ENCODE measurements at regions not wholly inside any gene's neighbourhood (a gene's known extent, or its start where the extent isn't known, plus 50 kb on each side); places are given as distances from the start of the nearest gene placed in this dataset.

GRCh38 chr4:139611391-139611790, 54.2 kb upstream of the MGST2 start:
- no peaks in the 10 kb centered on the region for H3F3A ChIP-seq (ENCODE audit: insufficient read depth, low read length)
- H3K4me1 ChIP-seq (ENCODE audit: insufficient read depth, low read length, severe bottlenecking) = peaks cover 7% of the 10 kb centered on the region
- H3K9me3 ChIP-seq (ENCODE audit: low read length) = no peaks in the 10 kb centered on the region
- no peak overlapping the region for H3K27ac ChIP-seq (ENCODE audit: low read depth, low read length, poor library complexity, severe bottlenecking)
- H3K4me2 ChIP-seq (ENCODE audit: low read length) = no peak overlapping the region
- TF ChIP-seq EZH2 (IDR thresholded peaks at IDR 0.05; ENCODE audit: borderline replicate concordance, low read length) = no peak
- TF ChIP-seq, protein P1, sequence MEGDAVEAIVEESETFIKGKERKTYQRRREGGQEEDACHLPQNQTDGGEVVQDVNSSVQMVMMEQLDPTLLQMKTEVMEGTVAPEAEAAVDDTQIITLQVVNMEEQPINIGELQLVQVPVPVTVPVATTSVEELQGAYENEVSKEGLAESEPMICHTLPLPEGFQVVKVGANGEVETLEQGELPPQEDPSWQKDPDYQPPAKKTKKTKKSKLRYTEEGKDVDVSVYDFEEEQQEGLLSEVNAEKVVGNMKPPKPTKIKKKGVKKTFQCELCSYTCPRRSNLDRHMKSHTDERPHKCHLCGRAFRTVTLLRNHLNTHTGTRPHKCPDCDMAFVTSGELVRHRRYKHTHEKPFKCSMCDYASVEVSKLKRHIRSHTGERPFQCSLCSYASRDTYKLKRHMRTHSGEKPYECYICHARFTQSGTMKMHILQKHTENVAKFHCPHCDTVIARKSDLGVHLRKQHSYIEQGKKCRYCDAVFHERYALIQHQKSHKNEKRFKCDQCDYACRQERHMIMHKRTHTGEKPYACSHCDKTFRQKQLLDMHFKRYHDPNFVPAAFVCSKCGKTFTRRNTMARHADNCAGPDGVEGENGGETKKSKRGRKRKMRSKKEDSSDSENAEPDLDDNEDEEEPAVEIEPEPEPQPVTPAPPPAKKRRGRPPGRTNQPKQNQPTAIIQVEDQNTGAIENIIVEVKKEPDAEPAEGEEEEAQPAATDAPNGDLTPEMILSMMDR (IDR thresholded peaks at IDR 0.05; ENCODE audit: low read length) = no peak
- no peaks in the 10 kb centered on the region for H3K79me2 ChIP-seq (ENCODE audit: insufficient read depth, low read length)
- no peak overlapping the region for H2AFZ ChIP-seq (ENCODE audit: low read length)
- H4K20me1 ChIP-seq (ENCODE audit: insufficient read depth, low read length) = no peaks in the 10 kb centered on the region
- H3K9me2 ChIP-seq (ENCODE audit: low read depth, low read length) = no peaks in the 10 kb centered on the region
- H3K4me3 ChIP-seq (ENCODE audit: low read depth, low read length, poor library complexity, severe bottlenecking) = no peak overlapping the region
- no peaks in the 10 kb centered on the region for H3K36me3 ChIP-seq (ENCODE audit: insufficient read depth, low read length)
- no peak overlapping the region for H3K9ac ChIP-seq (ENCODE audit: low read length)
- H3K27me3 ChIP-seq (ENCODE audit: insufficient read depth, low read length) = no peaks in the 10 kb centered on the region

GRCh38 chr4:139609647-139610046, 53.6 kb upstream of the SETD7 start:
- H3K9ac ChIP-seq (ENCODE audit: low read length) = no peak overlapping the region
- no peak overlapping the region for H3K4me2 ChIP-seq (ENCODE audit: low read length)
- no peak overlapping the region for H3K27ac ChIP-seq (ENCODE audit: low read depth, low read length, poor library complexity, severe bottlenecking)
- H2AFZ ChIP-seq (ENCODE audit: low read length) = no peak overlapping the region
- H3F3A ChIP-seq (ENCODE audit: insufficient read depth, low read length) = no peaks in the 10 kb centered on the region
- no peaks in the 10 kb centered on the region for H3K9me3 ChIP-seq (ENCODE audit: low read length)
- H3K4me1 ChIP-seq (ENCODE audit: insufficient read depth, low read length, severe bottlenecking) = peaks cover 9% of the 10 kb centered on the region
- no peaks in the 10 kb centered on the region for H3K9me2 ChIP-seq (ENCODE audit: low read depth, low read length)
- H3K27me3 ChIP-seq (ENCODE audit: insufficient read depth, low read length) = no peaks in the 10 kb centered on the region
- no peaks in the 10 kb centered on the region for H4K20me1 ChIP-seq (ENCODE audit: insufficient read depth, low read length)
- H3K4me3 ChIP-seq (ENCODE audit: low read depth, low read length, poor library complexity, severe bottlenecking) = no peak overlapping the region
- TF ChIP-seq, protein P1 (IDR thresholded peaks at IDR 0.05; ENCODE audit: low read length) = no peak
- no peak for TF ChIP-seq EZH2 (IDR thresholded peaks at IDR 0.05; ENCODE audit: borderline replicate concordance, low read length)
- H3K36me3 ChIP-seq (ENCODE audit: insufficient read depth, low read length) = no peaks in the 10 kb centered on the region
- no peaks in the 10 kb centered on the region for H3K79me2 ChIP-seq (ENCODE audit: insufficient read depth, low read length)

DNA sequence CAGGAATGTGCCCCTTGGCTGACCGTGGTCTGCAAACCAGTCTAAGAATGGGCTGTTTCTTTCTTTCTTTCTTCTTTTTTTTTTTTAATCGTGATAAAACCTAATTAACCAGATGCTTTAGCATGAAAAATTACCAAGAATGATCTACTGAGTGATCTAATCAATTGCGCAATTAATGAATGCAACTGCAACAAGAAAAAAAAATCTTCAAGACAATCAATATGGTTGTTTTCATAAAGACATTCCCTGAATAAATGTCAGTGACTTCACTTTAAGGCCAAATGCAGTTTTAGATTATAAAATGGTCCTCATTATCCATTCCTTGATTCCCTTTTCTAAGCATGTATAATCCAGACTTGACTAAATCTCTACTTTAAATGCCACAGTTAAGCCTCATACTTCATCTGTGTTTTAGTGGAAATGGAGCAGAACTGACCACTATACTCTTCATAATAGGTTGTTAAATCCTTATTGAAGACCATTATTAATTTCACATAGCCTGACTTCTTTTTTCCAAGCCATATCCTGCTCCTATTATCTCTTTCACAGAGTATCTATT, 51.6 kb upstream of the SETD7 start:
- no peak overlapping the region for H3K27ac ChIP-seq (ENCODE audit: low read depth, low read length, poor library complexity, severe bottlenecking)

More for the DNA sequence above, 51.6 kb upstream of the SETD7 start:
- no peaks in the 10 kb centered on the region for H3K36me3 ChIP-seq (ENCODE audit: insufficient read depth, low read length)
- H2AFZ ChIP-seq (ENCODE audit: low read length) = no peak overlapping the region
- H3K4me3 ChIP-seq (ENCODE audit: low read depth, low read length, poor library complexity, severe bottlenecking) = no peak overlapping the region
- H3F3A ChIP-seq (ENCODE audit: insufficient read depth, low read length) = no peaks in the 10 kb centered on the region
- TF ChIP-seq, protein P1 (IDR thresholded peaks at IDR 0.05; ENCODE audit: low read length) = no peak
- TF ChIP-seq EZH2 (IDR thresholded peaks at IDR 0.05; ENCODE audit: borderline replicate concordance, low read length) = no peak
- H3K79me2 ChIP-seq (ENCODE audit: insufficient read depth, low read length) = no peaks in the 10 kb centered on the region
- no peak overlapping the region for H3K9ac ChIP-seq (ENCODE audit: low read length)
- H4K20me1 ChIP-seq (ENCODE audit: insufficient read depth, low read length) = no peaks in the 10 kb centered on the region
- no peaks in the 10 kb centered on the region for H3K9me3 ChIP-seq (ENCODE audit: low read length)
- peaks cover 9% of the 10 kb centered on the region for H3K4me1 ChIP-seq (ENCODE audit: insufficient read depth, low read length, severe bottlenecking)
- no peaks in the 10 kb centered on the region for H3K27me3 ChIP-seq (ENCODE audit: insufficient read depth, low read length)
- H3K4me2 ChIP-seq (ENCODE audit: low read length) = no peak overlapping the region
- no peaks in the 10 kb centered on the region for H3K9me2 ChIP-seq (ENCODE audit: low read depth, low read length)
